ENCODE measurements at regions not wholly inside any gene's neighbourhood (a gene's known extent, or its start where the extent isn't known, plus 50 kb on each side); places are given as distances from the start of the nearest gene placed in this dataset.

DNA sequence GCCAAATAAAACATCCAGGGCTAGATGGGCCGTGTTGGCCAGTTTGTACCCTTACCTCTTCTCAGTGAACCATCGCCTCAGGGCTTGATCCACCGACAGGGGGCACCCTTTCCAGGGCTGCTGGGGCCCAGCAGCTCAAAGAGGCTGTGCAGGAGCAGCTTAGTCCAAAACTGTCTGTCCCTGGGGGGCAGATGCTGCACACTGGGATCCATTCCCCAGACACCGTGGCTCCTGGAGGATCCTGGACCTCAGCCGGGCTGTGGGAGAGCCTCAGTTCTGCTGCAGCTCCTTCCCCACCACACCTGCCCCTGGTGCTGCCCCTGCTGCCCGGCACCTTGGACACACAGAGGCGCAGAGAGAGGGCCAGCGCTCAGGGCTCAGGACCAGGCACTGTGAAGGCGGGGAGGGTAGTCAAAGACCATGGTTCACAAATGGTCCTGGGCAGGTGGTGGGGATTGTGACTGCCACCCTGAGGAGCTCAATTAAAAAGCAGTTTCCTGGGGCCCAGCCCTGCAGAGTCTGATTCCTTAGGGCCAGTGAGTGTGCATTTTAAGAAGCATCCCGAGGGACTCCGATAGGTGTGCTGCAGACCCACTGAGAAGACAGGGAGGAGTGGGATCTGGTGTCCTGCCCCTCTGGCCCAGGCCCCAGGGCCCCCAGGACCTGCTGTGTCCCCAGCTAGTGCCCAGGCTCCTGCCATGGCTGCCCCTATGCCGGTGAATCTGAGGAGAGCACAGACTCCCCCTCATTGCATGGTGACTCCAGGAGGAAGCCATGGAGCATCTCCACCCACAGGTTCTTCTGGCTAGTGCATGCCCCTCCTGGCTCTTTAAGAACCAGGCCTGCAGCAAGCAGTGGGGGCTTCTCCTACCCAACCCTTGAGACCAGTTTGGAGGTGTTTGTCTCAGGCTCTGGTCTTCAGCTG is 86.5 kb upstream of the PRR20G start:
- DNase-seq (ENCODE audit: low spot score) = peak; percentile 65

DNA sequence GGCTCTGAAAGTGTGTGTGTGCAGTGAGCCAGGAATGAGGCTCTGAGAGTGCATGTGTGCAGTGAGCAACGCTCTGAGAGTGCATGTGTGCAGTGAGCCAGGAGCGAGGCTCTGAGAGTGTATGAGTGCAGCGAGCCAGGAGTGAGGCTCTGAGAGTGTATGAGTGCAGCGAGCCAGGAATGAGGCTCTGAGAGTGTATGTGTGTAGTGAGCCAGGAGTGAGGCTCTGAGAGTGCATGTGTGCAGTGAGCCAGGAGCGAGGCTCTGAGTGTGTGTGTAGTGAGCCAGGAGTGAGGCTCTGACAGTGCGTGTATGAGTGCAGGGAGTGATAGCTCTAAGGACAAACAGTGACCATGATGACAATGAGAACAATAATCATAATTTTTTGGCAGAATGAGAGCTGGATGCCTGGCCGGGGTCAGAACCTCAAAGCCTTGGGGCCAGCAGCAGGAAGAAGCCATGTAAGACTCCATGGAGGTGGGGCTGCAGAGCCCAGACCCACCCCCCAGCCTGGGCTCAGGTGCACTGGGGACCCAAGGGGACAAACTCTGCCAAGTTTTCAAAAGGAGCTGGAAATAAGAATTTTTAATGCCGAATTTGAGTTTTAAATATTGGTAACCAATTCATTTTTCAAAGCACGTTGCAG is 85.7 kb upstream of the PRR20G start:
- DNase-seq (ENCODE audit: low spot score) = no peak

- no peak for DNase-seq (ENCODE audit: low spot score)
These were observed 84.0 kb upstream of the PRR20G start for GRCh38 chr3:127371846-127372245.

- DNase-seq (ENCODE audit: low spot score) = no peak
These were observed 83.5 kb upstream of the PRR20G start for GRCh38 chr3:127371334-127371733.

GRCh38 chr3:127370906-127371305 is 83.1 kb upstream of the PRR20G start:
- DNase-seq (ENCODE audit: low spot score) = no peak

GRCh38 chr3:127369356-127369935 is 81.6 kb upstream of the PRR20G start:
- no peak for DNase-seq (ENCODE audit: low spot score)

GRCh38 chr3:127368186-127369032 is 80.6 kb upstream of the PRR20G start:
- DNase-seq (ENCODE audit: low spot score) = no peak

DNA sequence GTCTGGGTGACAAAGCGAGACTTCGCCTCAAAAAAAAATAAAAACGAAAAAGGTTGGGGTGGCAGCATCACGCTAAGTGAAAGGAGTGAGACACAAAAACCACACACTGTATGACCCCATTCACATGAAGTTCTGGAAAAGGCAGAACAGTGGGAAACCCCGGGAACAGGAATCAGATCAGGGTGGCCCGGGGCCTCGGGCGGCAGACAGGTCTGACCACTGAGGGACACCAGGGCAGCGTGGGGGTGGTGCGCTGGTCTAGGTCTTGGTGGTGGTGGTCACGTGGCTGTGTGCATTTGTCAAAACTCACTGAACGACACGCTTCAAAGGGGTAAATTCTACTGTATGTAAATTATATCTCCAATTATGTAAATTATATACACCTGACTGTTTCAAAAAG is 79.7 kb upstream of the PRR20G start:
- DNase-seq (ENCODE audit: low spot score) = no peak

DNA sequence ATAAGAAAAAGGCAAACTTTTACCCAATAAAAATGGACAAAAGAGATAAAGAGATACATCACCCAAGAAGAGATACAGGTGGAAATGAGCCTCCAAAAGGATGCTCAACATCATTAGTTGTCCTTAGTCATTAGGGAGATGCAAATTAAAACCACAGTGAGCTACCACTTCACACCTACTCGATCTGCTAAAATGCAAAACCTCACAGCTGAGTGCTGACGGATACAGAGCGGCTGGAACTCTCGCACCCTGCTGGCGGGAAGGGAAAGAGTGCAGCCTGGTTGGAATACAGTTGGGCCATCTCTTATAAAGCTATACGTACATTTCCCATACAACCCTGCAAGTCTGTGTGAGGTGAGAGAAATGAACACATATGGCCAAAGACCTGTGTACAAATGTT is 78.5 kb upstream of the PRR20G start:
- DNase-seq (ENCODE audit: low spot score) = no peak

DNA sequence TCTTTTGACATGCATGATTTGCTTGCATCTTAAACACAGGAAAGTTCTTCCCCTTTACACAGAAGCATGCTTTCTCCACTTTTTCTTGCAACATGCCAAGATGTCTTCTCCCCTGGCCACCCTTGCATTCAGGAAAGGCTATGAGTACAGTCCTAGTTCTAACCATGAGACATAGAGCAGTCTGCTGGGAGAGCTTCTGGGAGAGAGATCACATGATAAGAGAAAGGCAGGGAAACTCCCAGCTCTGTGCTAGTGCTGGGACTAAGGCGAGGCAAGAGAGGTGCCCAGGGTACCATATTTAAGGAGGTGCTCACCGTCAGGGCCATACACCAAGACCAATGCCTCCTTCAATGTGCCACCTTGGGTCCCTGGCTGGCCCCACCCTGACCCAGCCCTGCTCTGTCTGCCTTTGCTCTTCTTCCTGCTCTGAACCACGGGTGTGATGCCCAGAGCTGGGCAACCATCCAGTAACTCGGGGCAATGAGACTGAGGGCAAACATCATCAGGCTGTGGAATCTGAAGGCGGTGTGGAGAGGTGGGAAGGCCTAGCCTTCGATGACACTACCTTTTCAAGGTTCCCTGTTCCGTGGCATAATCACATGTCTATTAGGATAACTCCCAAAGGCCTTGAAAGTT is 77.4 kb upstream of the PRR20G start:
- no peak for DNase-seq (ENCODE audit: low spot score)

GRCh38 chr3:127363891-127364290 is 76.0 kb upstream of the PRR20G start:
- DNase-seq (ENCODE audit: low spot score) = no peak

- DNase-seq (ENCODE audit: low spot score) = no peak
These were observed 75.3 kb upstream of the PRR20G start for GRCh38 chr3:127363171-127363570.

DNA sequence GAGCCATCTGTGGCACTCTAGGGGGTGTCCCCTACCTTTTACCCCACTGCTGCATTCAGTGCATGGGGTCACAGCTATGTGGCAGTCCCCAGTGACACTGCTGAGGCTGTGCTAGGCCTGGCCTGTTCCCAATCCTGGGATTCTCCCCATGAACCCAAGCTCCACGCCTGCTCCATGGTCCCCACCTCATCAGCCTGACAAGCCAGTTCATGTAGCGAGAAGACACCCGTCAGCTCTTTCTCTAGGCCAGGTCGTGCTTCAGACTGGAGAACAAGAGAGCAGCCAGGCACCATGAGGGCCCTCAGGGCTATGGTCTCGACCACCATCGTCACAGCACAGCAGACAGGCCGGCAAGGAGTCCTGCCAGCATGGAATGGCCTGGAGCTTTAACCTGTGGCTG is 72.8 kb upstream of the PRR20G start:
- DNase-seq (ENCODE audit: low spot score) = no peak

- no peak for DNase-seq (ENCODE audit: low spot score)
These were observed 70.8 kb upstream of the PRR20G start for GRCh38 chr3:127358641-127359040.

DNA sequence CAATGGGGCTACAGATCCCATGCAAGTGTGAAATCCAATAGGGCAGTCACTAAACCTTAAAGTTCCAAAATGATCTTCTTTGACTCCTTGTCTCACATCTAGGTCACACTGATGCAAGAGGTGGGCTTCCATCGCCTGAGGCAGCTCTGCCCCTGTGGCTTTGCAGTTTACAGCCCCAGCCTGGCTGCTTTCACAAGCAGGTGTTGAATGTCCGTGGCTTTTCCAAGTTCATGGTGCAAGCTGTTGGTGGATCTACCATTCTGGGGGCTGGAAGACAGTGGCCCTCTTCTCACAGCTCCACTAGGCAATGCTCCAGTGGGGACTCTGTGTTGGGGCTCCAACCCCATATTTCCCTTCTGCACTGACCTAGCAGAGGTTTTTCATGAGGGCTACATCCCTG is 68.5 kb upstream of the PRR20G start:
- DNase-seq (ENCODE audit: low spot score) = no peak

GRCh38 chr3:127354761-127355160 is 66.9 kb upstream of the PRR20G start:
- DNase-seq (ENCODE audit: low spot score) = no peak

DNA sequence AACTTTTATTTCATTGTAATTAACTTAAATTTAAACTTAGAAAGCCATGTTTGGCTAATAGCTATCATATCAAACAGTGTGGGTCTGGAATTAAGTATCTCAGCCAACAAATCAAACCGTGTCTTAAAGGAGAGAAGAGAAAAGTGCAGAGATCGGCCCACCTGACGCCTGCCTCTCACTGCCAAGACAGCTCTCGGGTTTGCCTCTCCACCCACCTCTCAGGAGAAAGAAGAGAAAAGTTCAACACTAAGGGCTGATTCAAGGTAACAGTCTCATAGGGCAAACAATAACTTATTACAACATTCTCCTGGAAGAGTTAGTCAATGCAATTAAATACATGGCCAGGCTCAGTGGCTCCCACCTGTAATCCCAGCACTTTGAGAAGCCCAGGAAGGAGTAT is 64.8 kb upstream of the PRR20G start:
- DNase-seq (ENCODE audit: low spot score) = no peak

DNA sequence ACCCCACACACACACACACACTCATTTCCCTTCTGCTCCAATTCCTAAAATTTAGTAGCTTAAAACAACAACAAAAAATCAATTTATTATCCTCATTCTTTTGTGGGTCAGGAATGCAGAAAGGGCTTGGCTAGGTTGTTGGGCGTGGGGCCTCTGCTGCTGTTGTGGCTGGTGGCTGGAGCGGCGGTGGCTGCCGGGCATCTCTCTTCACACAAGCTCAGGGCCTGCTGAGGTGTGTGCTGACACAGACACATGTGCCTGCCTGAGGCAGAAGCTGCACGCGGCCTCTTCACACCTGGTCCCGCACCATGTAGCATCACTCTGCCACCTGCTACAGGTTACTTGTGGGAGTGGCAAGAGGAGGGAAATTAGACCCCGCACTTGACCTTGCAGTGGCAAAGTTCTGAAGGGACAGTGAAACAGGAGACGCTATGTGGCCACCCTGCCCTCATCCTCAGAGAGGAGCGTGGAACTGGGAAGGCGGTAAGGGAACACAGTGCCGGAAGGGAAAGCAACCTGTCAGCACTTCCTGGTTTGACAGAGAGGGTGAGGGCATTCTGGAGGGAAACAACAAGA is 64.0 kb upstream of the PRR20G start:
- DNase-seq (ENCODE audit: low spot score) = no peak

GRCh38 chr3:127351321-127351720 is 63.5 kb upstream of the PRR20G start:
- no peak for DNase-seq (ENCODE audit: low spot score)

DNA sequence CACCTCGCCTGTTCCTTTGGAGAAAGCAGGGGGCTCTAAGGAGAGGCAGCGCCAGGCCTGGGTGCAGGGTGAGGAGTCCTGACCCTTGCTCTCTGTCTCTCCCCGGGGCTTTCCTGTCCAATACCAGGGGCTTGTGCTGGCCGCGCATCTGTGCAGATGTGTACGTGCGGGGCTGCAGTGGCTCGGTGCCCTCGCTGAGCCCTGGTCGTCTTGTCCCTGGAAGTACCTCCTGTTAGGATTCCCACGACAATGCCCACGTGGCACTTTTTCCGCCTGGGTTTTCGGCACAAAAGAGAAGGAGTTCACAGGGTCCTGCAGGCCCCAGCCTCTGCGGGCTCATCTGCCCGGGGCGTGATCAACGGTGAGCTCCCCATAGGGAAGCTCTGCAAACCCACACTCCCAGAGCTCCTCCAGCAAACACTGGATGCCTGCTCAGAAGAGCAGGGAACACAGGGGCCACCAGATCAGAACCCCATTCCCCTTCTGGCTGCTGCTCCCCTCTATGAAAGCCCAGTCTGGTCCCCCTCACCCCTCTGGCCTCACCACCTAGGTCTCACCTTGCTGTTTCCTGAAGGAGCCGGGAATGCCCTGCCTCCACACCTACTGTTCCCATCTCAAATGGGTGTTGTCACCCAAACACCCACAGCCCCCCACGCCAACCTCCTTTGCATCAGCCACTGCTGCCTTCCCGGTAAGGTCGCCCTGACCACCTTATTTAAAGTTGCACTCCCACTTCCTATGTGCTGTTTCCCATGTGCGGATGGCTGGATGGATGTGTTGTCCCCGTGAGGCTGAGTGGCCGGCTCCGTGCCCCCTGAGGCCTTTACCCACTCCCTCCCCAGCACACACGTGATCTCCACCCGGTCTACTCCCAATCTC is 62.6 kb upstream of the PRR20G start:
- no peak for DNase-seq (ENCODE audit: low spot score)

All from iPS-NIHi11 (cell line).